ENCODE measurements at regions not wholly inside any gene's neighbourhood (a gene's known extent, or its start where the extent isn't known, plus 50 kb on each side); places are given as distances from the start of the nearest gene placed in this dataset.

DNA sequence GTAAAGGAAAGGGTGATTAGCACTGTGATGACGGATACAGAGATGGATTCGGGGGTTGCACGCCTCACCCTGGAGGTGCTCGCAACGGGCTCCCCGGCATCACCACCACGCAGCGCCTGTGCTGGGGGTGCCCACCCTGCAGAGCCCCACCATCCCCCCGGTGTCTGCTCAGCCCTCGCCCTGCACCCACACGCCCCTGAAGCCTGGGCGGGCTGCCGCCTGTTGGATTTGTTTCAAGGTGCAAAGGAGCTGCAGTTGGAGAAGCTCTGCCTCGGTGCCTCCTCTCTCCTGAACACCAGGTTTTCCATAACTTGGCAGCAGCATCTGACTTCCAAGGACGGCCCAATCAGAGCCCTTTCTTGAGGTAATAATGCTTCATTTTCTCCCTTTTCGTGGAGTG, 106.1 kb upstream of the TMEM132D start:
- DNase-seq, result no peak
- no peaks in the 10 kb centered on the region for H3K4me1 Mint-ChIP-seq

DNA sequence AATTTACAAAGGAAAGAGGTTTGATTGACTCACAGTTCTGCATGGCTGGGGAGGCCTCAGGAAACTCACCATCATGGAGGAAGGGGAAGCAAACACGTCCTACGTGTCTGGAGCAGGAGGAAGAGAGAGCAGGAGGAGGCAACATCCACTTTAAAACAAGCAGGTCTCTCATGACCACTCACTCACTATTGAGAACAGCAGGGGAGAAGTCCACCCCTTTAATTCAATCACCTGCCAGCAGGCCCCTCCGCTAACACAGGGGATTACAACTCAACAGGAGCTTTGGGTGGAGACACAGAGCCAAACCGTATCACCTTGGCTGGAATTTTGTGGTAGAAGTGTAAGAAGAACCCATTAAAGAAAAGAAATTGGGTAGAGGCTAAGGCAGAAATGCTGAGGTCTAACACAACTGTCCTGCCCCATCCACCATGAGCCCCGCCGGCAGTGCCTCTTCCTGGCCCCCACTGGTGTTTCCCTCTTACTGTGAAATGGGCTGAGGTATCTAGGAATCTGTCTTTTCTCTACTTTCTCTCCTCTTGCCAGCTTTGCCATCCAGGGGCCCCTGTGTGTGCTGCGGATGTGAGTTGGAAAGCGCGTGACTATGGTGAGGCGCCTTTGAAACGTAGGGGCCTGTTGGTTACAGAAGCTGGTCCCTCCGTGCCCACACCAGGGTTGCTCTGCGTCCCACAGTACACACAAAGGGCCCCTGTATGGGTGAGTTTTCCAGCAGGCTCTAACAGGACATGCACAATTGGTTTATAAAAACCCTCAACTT, 108.0 kb upstream of the TMEM132D start:
- no peaks in the 10 kb centered on the region for H3K36me3 Mint-ChIP-seq

More for the DNA sequence above, 106.1 kb upstream of the TMEM132D start:
- Mint-ChIP-seq H3K4me3 (no peak overlapping the region), H3K36me3 (no peaks in the 10 kb centered on the region), H3K27me3 (peaks cover 7% of the 10 kb centered on the region), H3K27ac (no peak overlapping the region), H3K9me3 (no peaks in the 10 kb centered on the region)

DNA sequence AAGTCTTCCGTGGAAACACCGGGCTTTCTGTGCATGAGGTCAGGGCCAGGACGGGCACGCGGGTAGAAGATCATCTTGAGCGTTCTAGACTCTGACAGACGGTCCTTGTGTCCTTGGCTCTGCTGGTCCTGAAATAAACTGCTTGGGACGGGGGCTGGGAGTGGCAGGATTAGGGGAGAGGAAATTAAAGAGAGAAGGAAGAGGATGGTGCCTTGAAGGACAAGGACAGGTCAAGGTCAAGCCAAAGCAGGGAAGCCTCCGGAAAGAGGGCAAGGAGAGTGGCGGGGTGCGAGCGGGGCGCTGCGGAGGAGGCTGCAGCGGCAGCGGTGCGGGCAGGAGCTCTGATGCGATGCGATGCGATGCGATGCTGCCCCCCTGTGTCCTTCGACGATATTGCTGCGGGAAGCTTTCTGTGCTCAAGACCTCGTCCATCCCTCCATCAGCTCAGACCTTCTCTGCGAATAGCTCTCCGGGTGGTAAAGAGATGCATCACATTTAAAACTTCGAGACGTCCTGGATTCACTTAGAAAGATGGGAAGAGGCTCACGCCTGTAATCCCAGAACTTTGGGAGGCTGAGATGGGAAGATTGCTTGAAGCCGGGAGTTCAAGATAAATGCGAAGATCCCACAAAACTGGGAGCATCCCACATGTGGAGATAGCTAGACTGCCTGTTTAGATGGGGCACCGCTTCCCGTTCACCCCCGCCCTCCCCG, 110.1 kb upstream of the TMEM132D start:
- no peaks in the 10 kb centered on the region for H3K36me3 Mint-ChIP-seq
- H3K9me3 Mint-ChIP-seq, result no peaks in the 10 kb centered on the region
- peak; percentile 51 for DNase-seq
- peaks cover 9% of the 10 kb centered on the region for H3K27me3 Mint-ChIP-seq
- no peak overlapping the region for H3K27ac Mint-ChIP-seq
- no peaks in the 10 kb centered on the region for H3K4me1 Mint-ChIP-seq
- H3K4me3 Mint-ChIP-seq, result no peak overlapping the region

More for the DNA sequence above, 108.0 kb upstream of the TMEM132D start:
- no peak overlapping the region for H3K27ac Mint-ChIP-seq
- no peak overlapping the region for H3K4me3 Mint-ChIP-seq
- peaks cover 12% of the 10 kb centered on the region for H3K27me3 Mint-ChIP-seq
- no peaks in the 10 kb centered on the region for H3K9me3 Mint-ChIP-seq
- DNase-seq, result no peak
- H3K4me1 Mint-ChIP-seq, result no peaks in the 10 kb centered on the region

DNA sequence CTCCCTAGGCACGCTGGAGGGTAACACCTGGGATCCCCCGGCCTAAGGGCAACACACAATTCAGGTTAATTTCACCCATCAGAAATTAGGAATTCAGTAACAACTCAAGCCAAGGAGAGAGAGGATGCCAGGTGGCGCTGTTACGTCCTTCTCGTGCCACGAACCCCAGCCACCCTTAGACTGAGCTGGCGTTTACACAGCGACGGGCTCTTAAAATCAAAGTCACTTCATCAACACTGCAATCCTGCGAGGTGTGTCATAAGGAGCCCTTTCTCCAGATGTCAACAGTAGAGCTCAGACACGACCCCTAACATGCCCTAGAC, 110.6 kb upstream of the TMEM132D start:
- Mint-ChIP-seq H3K36me3 (no peaks in the 10 kb centered on the region), H3K4me3 (no peak overlapping the region), H3K9me3 (no peaks in the 10 kb centered on the region), H3K27ac (no peak overlapping the region), H3K27me3 (peaks cover 8% of the 10 kb centered on the region), H3K4me1 (no peaks in the 10 kb centered on the region)
- DNase-seq, result no peak

DNA sequence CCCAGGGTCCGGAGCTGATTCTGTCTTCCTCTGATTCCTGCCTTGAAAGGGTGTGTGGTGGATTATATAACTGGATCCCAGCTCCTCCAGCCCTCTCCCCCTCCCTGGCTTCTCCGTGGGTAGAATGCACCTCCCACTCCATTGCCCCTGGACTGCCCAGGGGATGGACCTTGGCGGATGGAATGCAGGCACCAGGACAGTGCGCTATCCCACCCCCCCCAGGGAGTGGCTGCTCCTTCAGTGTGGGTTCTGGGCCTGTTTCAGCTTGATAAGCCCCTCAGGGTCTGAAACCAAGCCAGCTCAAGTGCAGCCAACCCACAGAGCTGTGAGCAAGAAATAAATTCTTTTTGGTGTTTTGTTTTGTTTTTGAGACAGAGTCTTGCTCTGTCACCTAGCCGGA, 112.4 kb upstream of the TMEM132D start:
- H3K4me3 Mint-ChIP-seq, result no peak overlapping the region
- H3K27me3 Mint-ChIP-seq, result peaks cover 8% of the 10 kb centered on the region
- no peaks in the 10 kb centered on the region for H3K9me3 Mint-ChIP-seq
- no peaks in the 10 kb centered on the region for H3K4me1 Mint-ChIP-seq
- H3K27ac Mint-ChIP-seq, result no peak overlapping the region
- DNase-seq, result no peak
- H3K36me3 Mint-ChIP-seq, result no peaks in the 10 kb centered on the region

DNA sequence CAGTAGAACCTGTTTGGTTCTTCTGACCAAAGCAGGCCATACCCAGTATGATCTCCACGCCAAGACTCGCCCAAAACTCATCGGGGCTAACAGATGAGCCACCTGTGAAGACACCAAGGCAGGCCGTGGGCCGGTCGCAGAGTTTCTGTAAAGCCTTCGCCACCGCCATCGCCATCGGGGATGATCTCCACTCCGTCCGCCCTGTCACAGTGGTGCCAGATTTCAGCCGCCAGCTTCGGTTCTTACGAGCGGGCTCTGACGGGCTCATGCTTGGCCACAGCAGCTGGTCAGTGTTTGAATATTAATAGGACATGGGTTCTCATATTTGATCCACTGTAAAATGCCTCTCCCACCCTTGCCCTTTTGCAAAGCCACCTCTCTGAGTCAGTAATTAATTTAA, 113.2 kb upstream of the TMEM132D start:
- peaks cover 5% of the 10 kb centered on the region for H3K27me3 Mint-ChIP-seq
- no peak for DNase-seq
- no peaks in the 10 kb centered on the region for H3K4me1 Mint-ChIP-seq
- no peak overlapping the region for H3K27ac Mint-ChIP-seq
- no peak overlapping the region for H3K4me3 Mint-ChIP-seq
- H3K36me3 Mint-ChIP-seq, result no peaks in the 10 kb centered on the region
- H3K9me3 Mint-ChIP-seq, result no peaks in the 10 kb centered on the region

DNA sequence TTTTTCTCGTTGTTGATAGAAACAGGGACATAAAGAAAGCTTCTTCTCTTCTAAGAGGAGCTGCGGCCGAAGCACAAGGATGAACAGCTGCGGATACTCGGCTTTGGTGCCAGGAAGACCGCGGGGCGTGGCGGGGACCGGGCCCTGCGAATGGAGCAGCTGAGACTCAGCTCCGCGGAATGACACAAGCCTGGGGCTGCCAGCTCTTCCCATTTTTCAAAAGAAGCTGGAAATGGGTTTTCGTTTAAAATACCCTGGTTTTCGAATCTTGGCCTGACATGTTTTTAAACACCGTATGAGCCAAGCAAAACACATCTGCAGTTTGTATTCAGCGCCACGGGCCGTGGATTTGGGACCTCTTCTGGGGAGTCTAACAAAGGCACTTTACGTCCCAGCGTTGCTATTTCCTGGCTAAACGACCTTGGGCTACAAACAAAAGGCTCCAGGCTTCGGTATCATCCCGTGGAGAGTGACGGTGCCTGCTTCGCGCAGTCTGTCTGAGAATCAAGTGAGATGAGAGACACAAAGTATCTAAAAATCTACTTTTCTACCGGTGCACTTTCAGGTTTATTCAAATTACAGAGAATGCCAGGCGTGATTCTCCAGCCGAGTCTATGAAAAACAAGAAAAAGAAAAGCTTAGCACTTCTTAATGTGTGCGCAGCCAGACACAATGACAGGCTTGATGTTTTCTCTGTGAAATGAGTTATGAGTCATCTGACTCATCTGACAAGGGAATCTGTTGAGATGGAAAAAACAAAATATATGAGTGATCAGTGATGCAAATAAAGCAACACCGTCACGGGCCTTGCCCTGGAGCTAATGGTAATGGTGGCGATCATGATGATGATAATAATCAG, 114.0 kb upstream of the TMEM132D start:
- H3K27me3 Mint-ChIP-seq, result peaks cover 5% of the 10 kb centered on the region
- no peaks in the 10 kb centered on the region for H3K36me3 Mint-ChIP-seq
- DNase-seq, result no peak
- H3K9me3 Mint-ChIP-seq, result no peaks in the 10 kb centered on the region
- no peak overlapping the region for H3K27ac Mint-ChIP-seq
- H3K4me3 Mint-ChIP-seq, result no peak overlapping the region
- no peaks in the 10 kb centered on the region for H3K4me1 Mint-ChIP-seq

DNA sequence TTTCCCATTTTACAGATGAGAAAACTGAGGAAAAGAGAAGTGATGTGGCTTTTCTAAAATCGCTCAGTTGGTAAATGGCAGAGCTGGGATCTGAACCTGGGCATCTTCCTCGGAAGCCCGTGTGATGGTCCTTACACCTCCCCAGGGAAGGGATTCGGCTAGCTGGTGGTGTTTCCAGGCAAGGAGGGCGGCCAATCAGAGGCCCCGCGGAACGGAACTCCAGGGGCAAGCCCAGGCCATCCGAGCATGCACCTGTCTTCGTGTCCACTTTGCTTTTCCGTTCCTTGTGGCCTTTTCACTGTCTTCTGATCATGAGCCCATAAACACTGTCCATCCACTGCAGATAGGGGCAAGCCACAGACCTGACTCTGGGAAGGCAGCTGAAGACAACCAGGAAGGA, 114.8 kb upstream of the TMEM132D start:
- no peaks in the 10 kb centered on the region for H3K36me3 Mint-ChIP-seq
- DNase-seq, result no peak
- H3K27me3 Mint-ChIP-seq, result peaks cover 5% of the 10 kb centered on the region
- H3K4me1 Mint-ChIP-seq, result no peaks in the 10 kb centered on the region
- no peak overlapping the region for H3K27ac Mint-ChIP-seq
- no peaks in the 10 kb centered on the region for H3K9me3 Mint-ChIP-seq
- H3K4me3 Mint-ChIP-seq, result no peak overlapping the region

DNA sequence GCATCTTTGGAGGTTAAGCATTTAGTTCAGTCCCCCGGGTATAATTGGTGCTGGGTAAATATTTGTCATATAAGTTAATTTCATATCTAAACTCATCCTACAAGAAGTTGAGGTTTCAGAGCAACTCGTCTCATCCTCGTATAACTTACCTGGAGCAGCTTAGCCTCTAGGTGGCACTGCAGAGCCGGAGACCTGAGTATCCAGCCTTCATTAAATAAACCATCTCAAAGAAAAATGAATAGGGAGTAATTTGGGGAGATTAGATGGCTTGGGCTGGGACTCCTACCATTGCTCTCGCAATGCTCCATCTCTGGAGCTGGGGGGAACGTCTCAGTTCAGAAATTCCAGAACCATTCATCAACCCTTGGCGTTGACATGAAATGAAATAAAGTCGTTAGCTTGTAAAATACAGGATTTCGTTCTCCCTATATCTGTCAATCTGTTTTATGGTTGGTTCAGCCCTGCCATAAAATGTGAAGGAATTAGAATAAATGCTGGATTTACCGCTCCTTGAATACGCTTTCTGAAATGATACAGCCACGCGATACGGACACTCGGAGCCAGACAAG, 122.9 kb upstream of the TMEM132D start:
- Mint-ChIP-seq H3K27ac (no peak overlapping the region), H3K4me3 (no peak overlapping the region), H3K9me3 (no peaks in the 10 kb centered on the region), H3K27me3 (peaks cover 15% of the 10 kb centered on the region), H3K36me3 (no peaks in the 10 kb centered on the region), H3K4me1 (no peaks in the 10 kb centered on the region)
- peak; percentile 18 for DNase-seq

DNA sequence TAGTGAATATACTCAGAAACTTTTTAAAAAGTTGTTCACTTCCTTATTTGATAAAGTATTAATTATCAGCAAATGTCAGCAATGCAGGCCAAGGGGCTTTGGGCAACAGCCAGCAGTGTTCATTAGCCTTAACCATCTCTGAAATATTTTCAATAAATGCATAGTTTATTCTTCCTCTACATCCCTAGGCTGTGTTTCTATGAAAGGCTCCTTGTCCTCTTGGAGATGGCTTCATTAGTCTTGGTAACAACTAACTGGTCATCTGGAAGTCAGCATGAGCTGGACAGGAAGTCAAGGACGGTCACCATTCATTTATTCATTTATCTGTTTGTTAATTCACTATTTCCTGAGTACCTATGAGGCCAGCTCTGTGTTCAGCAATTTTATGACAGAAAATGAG, 124.0 kb upstream of the TMEM132D start:
- Mint-ChIP-seq H3K4me1 (no peaks in the 10 kb centered on the region), H3K27ac (no peak overlapping the region), H3K4me3 (no peak overlapping the region), H3K27me3 (peaks cover 24% of the 10 kb centered on the region), H3K36me3 (no peaks in the 10 kb centered on the region), H3K9me3 (no peaks in the 10 kb centered on the region)
- no peak for DNase-seq

DNA sequence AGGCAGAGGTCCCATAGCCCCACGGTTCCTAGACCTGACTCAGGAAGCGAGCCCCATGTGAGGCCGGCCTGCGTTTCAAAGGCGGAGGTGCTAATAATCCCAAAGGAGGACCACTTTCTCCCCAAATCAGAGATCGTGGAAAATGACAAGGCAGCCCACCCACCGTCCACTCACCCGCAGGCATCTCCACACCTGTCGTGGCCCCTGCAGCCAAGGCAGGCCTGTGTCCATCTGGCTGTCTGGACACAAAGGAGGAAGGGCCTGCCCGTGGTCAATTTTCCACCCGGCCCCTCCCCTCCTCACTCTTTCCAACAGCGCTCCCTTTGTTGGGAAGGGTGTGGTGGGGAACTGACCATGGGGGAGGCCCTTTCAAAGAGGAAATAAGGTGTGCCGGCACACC, 125.3 kb upstream of the TMEM132D start:
- Mint-ChIP-seq H3K36me3 (no peaks in the 10 kb centered on the region), H3K4me1 (no peaks in the 10 kb centered on the region), H3K9me3 (no peaks in the 10 kb centered on the region), H3K27ac (no peak overlapping the region), H3K27me3 (peaks cover 31% of the 10 kb centered on the region), H3K4me3 (no peak overlapping the region)
- DNase-seq, result no peak

DNA sequence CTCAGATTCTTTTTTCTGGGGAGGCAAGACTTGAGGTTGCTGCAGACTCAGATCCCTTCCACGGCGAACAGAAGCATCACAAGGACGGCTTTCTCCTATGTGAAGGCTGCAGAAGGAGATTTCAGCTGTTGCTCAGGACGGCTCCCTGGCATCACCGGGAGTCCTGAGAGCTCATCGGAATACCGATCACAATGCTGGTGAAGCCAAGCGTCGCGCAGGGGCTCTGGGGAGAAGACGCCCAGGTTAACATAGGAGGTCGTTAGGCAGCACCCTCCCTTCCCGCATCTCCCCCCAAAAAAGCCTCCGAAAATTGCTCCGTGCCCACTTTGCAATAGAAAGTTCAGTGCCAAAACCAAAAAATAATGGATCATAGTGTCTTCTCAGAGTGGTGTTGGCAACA, 127.2 kb upstream of the TMEM132D start:
- no peaks in the 10 kb centered on the region for H3K4me1 Mint-ChIP-seq
- H3K36me3 Mint-ChIP-seq, result no peaks in the 10 kb centered on the region
- no peak overlapping the region for H3K4me3 Mint-ChIP-seq
- DNase-seq, result no peak
- peaks cover 30% of the 10 kb centered on the region for H3K27me3 Mint-ChIP-seq
- H3K9me3 Mint-ChIP-seq, result no peaks in the 10 kb centered on the region
- H3K27ac Mint-ChIP-seq, result no peak overlapping the region

DNA sequence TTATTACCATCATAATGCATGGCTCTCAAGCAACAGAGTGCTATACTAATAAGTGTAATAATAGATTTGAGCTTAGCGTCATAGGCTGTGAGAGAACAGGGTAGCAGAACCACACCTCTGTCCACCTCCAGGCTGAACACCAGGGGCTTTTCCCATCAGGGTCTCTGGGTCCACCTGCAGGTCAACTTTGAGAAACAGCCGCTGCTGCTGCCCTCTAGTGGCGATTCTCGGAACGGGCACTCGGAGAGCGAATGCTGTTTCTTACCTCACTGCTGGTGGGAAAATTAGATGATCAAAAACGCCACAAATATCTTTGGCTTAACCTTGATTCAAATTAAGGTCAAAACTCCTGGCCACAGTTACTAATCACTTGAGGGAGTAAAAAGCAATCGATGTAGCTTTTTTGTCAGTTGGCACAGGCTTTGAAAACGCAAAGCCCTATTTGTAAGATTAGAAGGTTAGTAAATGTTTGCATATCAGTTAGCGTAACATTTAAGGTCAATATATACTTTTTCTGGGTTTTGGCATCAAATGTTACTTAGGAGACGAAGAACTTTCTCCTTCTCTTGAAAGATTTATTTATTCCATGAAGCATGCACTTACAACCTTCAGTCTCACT, 127.9 kb upstream of the TMEM132D start:
- no peak overlapping the region for H3K4me3 Mint-ChIP-seq
- no peaks in the 10 kb centered on the region for H3K4me1 Mint-ChIP-seq
- no peaks in the 10 kb centered on the region for H3K36me3 Mint-ChIP-seq
- no peaks in the 10 kb centered on the region for H3K9me3 Mint-ChIP-seq
- H3K27ac Mint-ChIP-seq, result no peak overlapping the region
- peak; percentile 59 for DNase-seq
- H3K27me3 Mint-ChIP-seq, result peaks cover 30% of the 10 kb centered on the region

DNA sequence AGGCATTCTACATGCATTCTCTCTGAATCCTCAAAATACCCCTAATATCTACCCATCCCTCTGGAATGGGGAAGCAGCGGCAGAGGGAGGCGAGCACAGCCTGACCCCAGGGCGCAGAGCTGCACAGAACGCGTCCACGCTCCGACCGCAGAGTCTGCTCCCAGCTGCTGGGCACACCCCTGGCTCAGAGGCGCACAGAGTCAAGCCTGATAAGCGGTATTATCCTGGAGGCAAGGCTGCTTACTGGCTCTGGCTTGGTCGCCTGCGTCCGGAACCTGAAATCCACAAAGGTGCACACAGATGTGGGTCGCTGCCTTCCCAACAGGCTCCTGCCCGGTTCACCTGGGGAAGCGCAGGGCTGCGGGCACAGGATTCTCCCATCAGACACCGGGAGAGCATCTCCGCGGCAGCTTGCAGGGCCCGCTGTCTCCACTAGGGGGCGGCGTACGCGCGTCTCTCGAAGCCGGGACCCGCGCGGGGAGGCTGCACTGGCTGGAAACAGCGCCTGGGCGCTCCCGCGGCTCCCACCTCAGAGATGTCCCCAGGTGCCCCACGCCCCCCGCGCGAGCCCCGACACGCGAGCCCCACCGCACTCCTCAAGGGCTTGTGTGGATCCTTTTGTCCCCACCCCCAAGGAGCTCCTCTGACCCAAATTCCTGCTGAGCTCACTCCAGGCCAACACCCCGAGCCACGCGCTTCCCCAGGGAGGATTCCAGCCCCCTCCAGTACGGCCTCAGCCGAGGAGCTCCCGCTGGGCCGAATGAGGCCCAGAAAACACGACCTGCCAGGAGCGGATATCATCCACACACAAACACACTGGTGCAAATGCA, 120.1 kb upstream of the FZD10 start:
- Mint-ChIP-seq H3K9me3 (peaks cover 4% of the 10 kb centered on the region), H3K4me1 (no peaks in the 10 kb centered on the region), H3K27ac (no peak overlapping the region), H3K27me3 (peaks cover 67% of the 10 kb centered on the region), H3K4me3 (no peak overlapping the region), H3K36me3 (no peaks in the 10 kb centered on the region)
- DNase-seq, result peak; percentile 56

All from activated naive CD8-positive, alpha-beta T cell treated with anti-CD3 and anti-CD28 coated beads for 36 hours (primary cell).